Activated CD8-positive, alpha-beta T cell treated with anti-CD3 and anti-CD28 coated beads for 36 hours (primary cell): ENCODE measurements at regions not wholly inside any gene's neighbourhood (a gene's known extent, or its start where the extent isn't known, plus 50 kb on each side); places are given as distances from the start of the nearest gene placed in this dataset.

Experiments
- ATAC-seq: fragments of 200-7000 bp; cut with Tn5 transposase; one replicate; pipeline ENCODE4 v1.10.0; 2021; ENCODE audit warnings: mild to moderate bottlenecking, moderate library complexity
- CTCF ChIA-PET: fragments of 350-600 bp; sonication (Branson Sonifier 250); formaldehyde crosslinking; loops from one replicate; lab custom pipeline; 2021; ENCODE audit warnings: antibody characterized with exemption; lab: Charles Lee
- POLR2A ChIA-PET: fragments of 350-600 bp; sonication (Branson Sonifier 250); formaldehyde crosslinking; loops from one replicate; lab custom pipeline; 2021; ENCODE audit warnings: antibody characterized with exemption; lab: Charles Lee
- DNase-seq: peaks from one replicate; pipeline ENCODE4 v3.0.0-alpha.2; 2020
- H3K27ac Mint-ChIP-seq: one replicate; pipeline ENCODE4 v1.8.0; 2021; ENCODE audit warnings: mild to moderate bottlenecking, mixed read lengths
- H3K27me3 Mint-ChIP-seq: one replicate; pipeline ENCODE4 v1.8.0; 2021; ENCODE audit warnings: mixed read lengths
- H3K36me3 Mint-ChIP-seq: one replicate; pipeline ENCODE4 v1.8.0; 2021; ENCODE audit warnings: low read depth, mixed read lengths
- H3K4me1 Mint-ChIP-seq: one replicate; pipeline ENCODE4 v1.8.0; 2021; ENCODE audit warnings: low read depth, mixed read lengths
- H3K4me3 Mint-ChIP-seq: one replicate; pipeline ENCODE4 v1.8.0; 2021; ENCODE audit warnings: mild to moderate bottlenecking, moderate library complexity, mixed read lengths
- H3K9me3 Mint-ChIP-seq: one replicate; pipeline ENCODE4 v1.8.0; 2021; ENCODE audit warnings: mixed read lengths
- CTCF ChIP-seq: fragments of 200-600 bp; IDR thresholded peaks from one replicate; pipeline ENCODE4 v1.8.0; 2022; ENCODE audit warnings: antibody characterized with exemption, mild to moderate bottlenecking
- intact Hi-C: fragments of 100-400 bp; cut with micrococcal nuclease; formaldehyde crosslinking; loops from one replicate; pipeline ENCODE4 v1.10.0; 2022

DNA sequence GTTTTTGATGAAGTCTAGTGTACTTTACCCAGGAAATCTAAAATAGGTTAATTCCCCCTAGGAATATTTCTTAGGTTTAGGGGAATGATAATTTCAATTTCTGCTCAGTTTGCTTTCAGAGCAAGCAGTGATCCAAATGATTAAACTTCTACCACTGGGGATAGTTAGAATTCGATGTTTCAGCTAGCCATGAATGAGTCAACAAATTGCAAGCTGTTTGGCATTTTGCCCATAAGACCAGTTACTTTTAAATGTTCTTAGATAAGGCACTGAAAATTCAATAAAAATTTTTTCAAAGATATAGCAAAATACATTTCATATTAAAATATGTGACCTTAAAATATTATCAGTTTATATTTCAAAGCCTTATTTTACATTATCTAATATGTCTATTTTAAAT is 993.6 kb downstream of the ARAP2 start:
- TF ChIP-seq CTCF = no peak
- Mint-ChIP-seq H3K4me1 (no peaks in the 10 kb centered on the region), H3K9me3 (no peaks in the 10 kb centered on the region), H3K36me3 (no peaks in the 10 kb centered on the region), H3K4me3 (no peak overlapping the region), H3K27me3 (no peaks in the 10 kb centered on the region), H3K27ac (no peak overlapping the region)
- ChIA-PET CTCF (no interaction called here), POLR2A (no interaction called here)
- no peak for DNase-seq
- ATAC-seq = no peak
- intact Hi-C loops = no loop called here

DNA sequence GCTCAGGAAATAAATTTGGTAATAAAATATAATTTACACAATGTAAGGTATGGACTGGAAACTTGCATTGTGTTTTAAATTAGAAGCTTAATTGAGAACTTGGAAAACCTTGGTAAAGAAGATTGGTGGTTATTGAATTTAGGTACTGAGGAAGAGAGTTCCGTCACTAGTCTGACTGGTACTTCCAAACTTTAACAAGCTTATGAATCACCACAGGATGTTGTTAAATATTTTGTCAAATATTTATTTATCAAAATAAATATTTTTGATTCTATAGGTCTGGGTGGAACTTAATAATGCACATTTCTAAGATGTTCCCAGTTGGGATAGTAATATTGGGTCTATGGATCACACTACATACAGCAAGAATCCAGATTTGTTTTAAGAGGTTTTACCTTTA is 992.2 kb downstream of the ARAP2 start:
- ATAC-seq = no peak
- POLR2A ChIA-PET = no interaction called here

DNA sequence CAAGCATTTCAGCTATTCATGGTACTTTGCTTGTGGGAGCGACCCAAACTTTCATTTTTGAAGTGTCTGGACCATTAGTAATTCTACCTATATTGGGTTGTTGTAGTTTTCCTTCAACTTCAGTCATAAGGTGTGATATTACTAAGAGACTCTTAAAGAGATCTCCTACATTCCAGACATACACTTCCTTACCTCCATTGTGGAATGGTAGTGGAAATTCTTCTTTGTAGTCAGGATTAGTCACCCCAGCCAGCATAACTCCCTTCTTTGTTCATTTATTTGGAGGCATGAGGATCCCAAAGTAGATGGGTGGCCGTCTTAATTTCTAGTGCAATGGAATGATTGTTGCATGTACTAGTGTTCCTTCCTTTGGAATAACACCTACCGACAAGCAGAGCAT is 991.4 kb downstream of the ARAP2 start:
- H3K36me3 Mint-ChIP-seq = no peaks in the 10 kb centered on the region
- H3K27me3 Mint-ChIP-seq = no peaks in the 10 kb centered on the region
- H3K27ac Mint-ChIP-seq = no peak overlapping the region
- H3K4me1 Mint-ChIP-seq = no peaks in the 10 kb centered on the region
- H3K4me3 Mint-ChIP-seq = no peak overlapping the region
- no peak for ATAC-seq
- CTCF ChIA-PET = no interaction called here
- TF ChIP-seq CTCF = no peak
- no peaks in the 10 kb centered on the region for H3K9me3 Mint-ChIP-seq
- POLR2A ChIA-PET = no interaction called here
- no peak for DNase-seq
- intact Hi-C loops = no loop called here

More for the DNA sequence above, 992.2 kb downstream of the ARAP2 start:
- Mint-ChIP-seq H3K36me3 (no peaks in the 10 kb centered on the region), H3K4me3 (no peak overlapping the region), H3K27ac (no peak overlapping the region), H3K9me3 (no peaks in the 10 kb centered on the region), H3K27me3 (no peaks in the 10 kb centered on the region), H3K4me1 (no peaks in the 10 kb centered on the region)
- TF ChIP-seq CTCF = no peak
- no peak for DNase-seq
- intact Hi-C loops = no loop called here
- CTCF ChIA-PET = no interaction called here

DNA sequence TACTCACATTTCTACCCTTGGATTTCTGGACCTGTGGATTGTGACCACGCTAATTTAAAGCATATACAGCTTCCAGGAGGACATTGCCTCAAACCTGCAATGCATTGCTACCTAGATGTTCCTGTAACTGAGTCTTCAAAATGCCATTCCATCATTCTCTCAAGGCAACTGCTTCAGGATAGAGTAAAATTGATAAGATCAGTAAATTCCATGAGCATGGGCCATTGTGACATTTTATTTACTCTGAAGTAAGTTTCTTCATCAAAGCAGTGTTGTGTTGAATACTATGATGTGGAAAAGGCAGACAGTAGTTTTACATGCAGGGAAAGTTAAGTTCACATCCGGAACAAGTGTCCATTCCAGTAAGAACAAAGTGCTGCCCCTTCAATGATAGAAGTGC is 991.0 kb downstream of the ARAP2 start:
- Mint-ChIP-seq H3K27ac (no peak overlapping the region), H3K4me1 (no peaks in the 10 kb centered on the region), H3K36me3 (no peaks in the 10 kb centered on the region), H3K9me3 (no peaks in the 10 kb centered on the region), H3K27me3 (no peaks in the 10 kb centered on the region), H3K4me3 (no peak overlapping the region)
- ATAC-seq = no peak
- DNase-seq = no peak
- POLR2A ChIA-PET = no interaction called here
- CTCF ChIA-PET = no interaction called here
- intact Hi-C loops = no loop called here
- TF ChIP-seq CTCF = no peak

DNA sequence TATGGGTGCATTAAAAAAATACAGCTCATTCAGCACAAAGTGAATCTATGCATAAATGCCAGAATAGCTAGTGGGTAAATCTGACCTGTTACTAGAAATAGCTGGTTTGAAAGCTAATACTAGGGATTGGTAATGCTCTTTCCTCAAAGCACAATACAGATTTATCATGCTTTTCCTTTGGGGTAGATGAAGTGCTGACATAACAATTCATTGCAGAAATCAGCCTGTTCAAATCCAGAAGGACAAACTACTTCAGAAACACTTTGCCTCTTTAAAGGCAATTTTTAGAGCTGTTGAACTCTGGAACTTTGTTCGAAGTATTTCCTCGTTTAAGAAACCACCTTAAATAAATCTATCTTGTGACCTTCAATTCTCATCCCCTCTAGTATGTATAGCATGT is 957.9 kb downstream of the ARAP2 start:
- no peak for ATAC-seq
- Mint-ChIP-seq H3K4me3 (no peak overlapping the region), H3K9me3 (no peaks in the 10 kb centered on the region), H3K36me3 (no peaks in the 10 kb centered on the region), H3K27me3 (no peaks in the 10 kb centered on the region), H3K27ac (no peak overlapping the region), H3K4me1 (no peaks in the 10 kb centered on the region)
- no peak for TF ChIP-seq CTCF
- ChIA-PET CTCF (no interaction called here), POLR2A (no interaction called here)
- intact Hi-C loops = no loop called here
- DNase-seq = no peak
